ENCODE measurements at regions not wholly inside any gene's neighbourhood (a gene's known extent, or its start where the extent isn't known, plus 50 kb on each side); places are given as distances from the start of the nearest gene placed in this dataset.
A peak's percentile ranks its signal among the peaks of the same experiment; 100 is the strongest.

GRCh38 chr11:87926250-87926970, 248.8 kb downstream of the RAB38 start:
- peak; percentile 80 for DNase-seq (ENCODE audit: low read depth, low spot score)
- Histone ChIP-seq H3K9me2 (ENCODE audit: insufficient read depth) (no peaks in the 10 kb centered on the region), H4K20me1 (ENCODE audit: insufficient read depth) (no peaks in the 10 kb centered on the region), H3K4me1 (ENCODE audit: control insufficient read depth in 1 of 2, insufficient read depth in 2 of 2, low read length in 2 of 2) (peaks cover 2 to 18% of the 10 kb centered on the region in 2 experiments; a peak in 2 of 4 replicates), H3K27ac (ENCODE audit: low read depth, low read length) (no peak overlapping the region), H3K27me3 (ENCODE audit: insufficient read depth, low read length) (no peaks in the 10 kb centered on the region), H3K9me3 (ENCODE audit: control insufficient read depth in 1 of 2, insufficient read depth in 1 of 2, low read depth in 1 of 2, low read length in 2 of 2) (no peaks in the 10 kb centered on the region), H3K36me3 (ENCODE audit: control insufficient read depth in 1 of 2, insufficient read depth in 2 of 2, low read length in 2 of 2) (no peaks in the 10 kb centered on the region), H3K4me3 (replicated peaks in 1 of 2; ENCODE audit: low read depth in 1 of 2, low read length in 2 of 2) (no peak overlapping the region), H3K79me2 (ENCODE audit: insufficient read depth, low read length) (no peaks in the 10 kb centered on the region), H2AFZ (ENCODE audit: low read depth, low read length, poor library complexity, severe bottlenecking) (peak overlapping the region; percentile 35), H3K9ac (ENCODE audit: low read length) (no peak overlapping the region), H3K4me2 (ENCODE audit: low read length) (peak overlapping the region; percentile 58)
- ChIA-PET RAD21 (ENCODE audit: low non-redundant PET in 1 of 2, low total read pairs in 2 of 2, uncharacterized antibody in 2 of 2, unreplicated experiment in 2 of 2) (interaction anchor here in 1 of 2 experiments (1.1 kb wide), 1 partner anchor 48 kb away, joined by 3 read pairs; no protein-coding TSS in a partner anchor), CTCF (interaction anchor here (0.9 kb wide), 1 partner anchor 48 kb away, joined by 3 read pairs; no protein-coding TSS in a partner anchor), POLR2A (no interaction called here)
- no TSS peak for BruUV-seq (replicated peaks)
- intact Hi-C loops (cut with micrococcal nuclease), result no loop called here
- ATAC-seq, result peak; percentile 98
- TF ChIP-seq ELF1 (IDR thresholded peaks at IDR 0.05; ENCODE audit: borderline replicate concordance, low read depth) (0 out of 2 replicates have a peak, but pooled peaks have one; percentile 22), REST (IDR thresholded peaks at IDR 0.05; ENCODE audit: low read depth) (no peak), POLR2AphosphoS5 (IDR thresholded peaks at IDR 0.05; ENCODE audit: low read depth, low read length) (peak; percentile 27; the same call in 1 of the 2 replicates), POLR2A (IDR thresholded peaks at IDR 0.05; ENCODE audit: borderline replicate concordance, extremely low read depth, insufficient read depth, insufficient read length) (no peak), ATF3 (IDR thresholded peaks at IDR 0.05) (peak; percentile 77), ZBTB33 (IDR thresholded peaks at IDR 0.05; ENCODE audit: extremely low read depth, insufficient replicate concordance, low read length) (no peak), ZFX (IDR thresholded peaks at IDR 0.05) (no peak), RAD21 (IDR thresholded peaks at IDR 0.05; ENCODE audit: low read depth) (peak; percentile 8; the same call in 1 of the 2 replicates), CBX3 (IDR thresholded peaks at IDR 0.05; ENCODE audit: low read depth) (peak; percentile 88), ZNF274 (IDR thresholded peaks at IDR 0.05; ENCODE audit: low read depth, low read length) (no peak), CTCF (IDR thresholded peaks at IDR 0.05 in 2 of 3, conservative IDR thresholded peaks at IDR 0.05 in 1 of 3; ENCODE audit: borderline replicate concordance in 1 of 3, insufficient read depth in 1 of 3, low read depth in 2 of 3, low read length in 2 of 3) (no peak), EGR1 (IDR thresholded peaks at IDR 0.05; ENCODE audit: low read depth) (no peak), CEBPB (IDR thresholded peaks at IDR 0.05; ENCODE audit: low read depth) (peak; percentile 81), SIN3A (IDR thresholded peaks at IDR 0.05; ENCODE audit: low read depth) (peak; percentile 36; the same call in 1 of the 2 replicates), FOSL1 (IDR thresholded peaks at IDR 0.05; ENCODE audit: low read depth) (peak; percentile 94), JUND (IDR thresholded peaks at IDR 0.05) (peak; percentile 94), TCF7L2 (IDR thresholded peaks at IDR 0.05; ENCODE audit: borderline replicate concordance, extremely low read depth, insufficient read depth, insufficient read length) (peak; percentile 55), SRF (IDR thresholded peaks at IDR 0.05; ENCODE audit: low read depth) (no peak), SP1 (IDR thresholded peaks at IDR 0.05; ENCODE audit: low read depth) (peak; percentile 66), EZH2phosphoT487 (IDR thresholded peaks at IDR 0.05; ENCODE audit: borderline replicate concordance) (no peak)

All from HCT116 (cell line).